Fibroblast of lung (primary cell): ENCODE measurements at regions not wholly inside any gene's neighbourhood (a gene's known extent, or its start where the extent isn't known, plus 50 kb on each side); places are given as distances from the start of the nearest gene placed in this dataset.

ENCODE experiments used
- CTCF ChIP-seq, 2 donors: IDR thresholded peaks in 1 of 2; conservative IDR thresholded peaks in 1 of 2; 1 replicate in 1 of 2; 2 replicates in 1 of 2; pipeline ENCODE4 v1.5.1; 2011 to 2012; ENCODE audit warnings: low read length in 2 of 2, control low read depth in 1 of 2, inconsistent platforms in 1 of 2, low read depth in 1 of 2, mild to moderate bottlenecking in 1 of 2
- EZH2 ChIP-seq: IDR thresholded peaks from 2 replicates; pipeline ENCODE4 v1.5.1; 2012; ENCODE audit warnings: low read length, control low read depth, mild to moderate bottlenecking; ENCODE audit errors: missing control alignments

- TF ChIP-seq CTCF (conservative IDR thresholded peaks at IDR 0.05 in 1 of 2, IDR thresholded peaks at IDR 0.05 in 1 of 2; ENCODE audit: low read depth in 1 of 2, low read length in 2 of 2) (no peak), EZH2 (no peak)
These were observed 109.1 kb downstream of the C12orf50 start for GRCh38 chr12:87920139-87920538.
